ENCODE measurements at regions not wholly inside any gene's neighbourhood (a gene's known extent, or its start where the extent isn't known, plus 50 kb on each side); places are given as distances from the start of the nearest gene placed in this dataset.
A peak's percentile ranks its signal among the peaks of the same experiment; 100 is the strongest.

DNA sequence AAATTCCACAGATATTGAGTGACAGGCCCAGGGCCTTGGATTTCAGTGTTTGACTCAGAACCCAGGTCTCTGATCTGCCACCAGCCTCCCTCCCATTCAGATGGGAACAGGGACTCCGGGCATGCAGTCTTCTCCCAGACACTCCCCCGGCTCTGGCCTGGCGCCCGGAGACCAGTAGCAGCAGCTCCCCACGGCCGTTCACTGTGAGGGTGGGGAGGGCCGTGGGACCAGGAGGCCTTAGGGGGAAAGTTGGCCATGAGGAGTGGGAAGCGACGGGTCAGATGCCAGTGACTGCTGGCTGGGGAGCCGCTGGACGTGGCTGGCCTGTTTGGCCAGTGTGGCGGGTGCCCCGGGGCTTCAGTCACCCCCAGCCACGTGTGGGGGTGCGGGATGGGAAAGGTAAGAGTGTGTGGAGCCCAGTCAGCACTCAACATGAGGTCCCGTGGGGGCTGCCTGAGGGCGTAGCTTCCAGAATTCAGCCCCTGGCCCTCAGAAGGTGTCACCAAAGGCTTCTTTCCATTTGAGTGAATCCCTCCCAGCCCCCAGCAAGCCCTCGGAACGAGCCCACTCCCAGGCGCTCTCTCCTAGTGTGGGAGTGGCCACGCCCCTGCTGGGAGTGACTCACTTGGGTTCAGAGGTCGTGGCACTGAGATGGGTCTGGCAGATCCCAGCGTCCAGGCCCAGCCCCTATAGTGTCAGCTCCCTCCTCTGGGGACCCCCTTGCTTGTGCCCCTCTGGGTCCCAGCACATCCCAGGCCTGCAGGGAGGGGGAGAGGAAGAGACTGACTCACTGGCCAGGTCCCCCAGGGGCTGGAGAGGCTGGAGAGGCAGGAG, 309.4 kb downstream of the SEC14L1 start (continued):
- TF ChIP-seq ZNF214 (tag by site-specific recombination; IDR thresholded peaks at IDR 0.05; ENCODE audit: borderline replicate concordance): no peak
- no peak for TF ChIP-seq ZBTB20 (tag by site-specific recombination; IDR thresholded peaks at IDR 0.05)
- peak; percentile 75 for TF ChIP-seq ZNF600 (tag by site-specific recombination; IDR thresholded peaks at IDR 0.05)
- TF ChIP-seq PATZ1 (tag by site-specific recombination; IDR thresholded peaks at IDR 0.05): peak; percentile 58; the same call in 1 of the 2 replicates
- TF ChIP-seq KLF10 (tag by site-specific recombination; IDR thresholded peaks at IDR 0.05): peak; percentile 22; the same call in 1 of the 2 replicates
- TF ChIP-seq SP2 (tag by site-specific recombination; IDR thresholded peaks at IDR 0.05): no peak
- TF ChIP-seq ZIC2 (tag by site-specific recombination; IDR thresholded peaks at IDR 0.05): peak; percentile 53; the same call in 1 of the 2 replicates
- TF ChIP-seq ZNF610 (tag by site-specific recombination; IDR thresholded peaks at IDR 0.05; ENCODE audit: borderline replicate concordance): no peak
- 0 out of 2 replicates have a peak, but pooled peaks have one; percentile 40 for TF ChIP-seq KLF9 (tag by site-specific recombination; IDR thresholded peaks at IDR 0.05; ENCODE audit: low read depth)
- peak; percentile 75 for TF ChIP-seq GLIS2 (tag by site-specific recombination; IDR thresholded peaks at IDR 0.05)
- no peak for TF ChIP-seq GLI2 (tag by site-specific recombination; IDR thresholded peaks at IDR 0.05; ENCODE audit: borderline replicate concordance, low read depth)
- TF ChIP-seq INSM2 (tag by site-specific recombination; IDR thresholded peaks at IDR 0.05): no peak
- TF ChIP-seq ZNF2 (tag by site-specific recombination; IDR thresholded peaks at IDR 0.05): no peak
- TF ChIP-seq ZNF138 (tag by site-specific recombination; IDR thresholded peaks at IDR 0.05; ENCODE audit: borderline replicate concordance): no peak
- TF ChIP-seq ZNF76 (tag by site-specific recombination; IDR thresholded peaks at IDR 0.05; ENCODE audit: borderline replicate concordance, low read depth): no peak
- no peak for TF ChIP-seq ZNF266 (tag by site-specific recombination; IDR thresholded peaks at IDR 0.05; ENCODE audit: low read depth)
- TF ChIP-seq OSR2 (tag by site-specific recombination; IDR thresholded peaks at IDR 0.05): peak; percentile 82
- TF ChIP-seq ZFP41 (tag by site-specific recombination; IDR thresholded peaks at IDR 0.05; ENCODE audit: borderline replicate concordance): no peak
- no peak for TF ChIP-seq ZNF707 (tag by site-specific recombination; IDR thresholded peaks at IDR 0.05)
- TF ChIP-seq GLIS1 (tag by site-specific recombination; IDR thresholded peaks at IDR 0.05): peak; percentile 59
- no peak for TF ChIP-seq KLF7 (tag by site-specific recombination; IDR thresholded peaks at IDR 0.05; ENCODE audit: borderline replicate concordance)
- peak; percentile 44; the same call in 1 of the 2 replicates for TF ChIP-seq KLF1 (tag by site-specific recombination; IDR thresholded peaks at IDR 0.05)
- peak; percentile 64 for TF ChIP-seq ZNF341 (tag by site-specific recombination; IDR thresholded peaks at IDR 0.05; ENCODE audit: low read depth)
- no peak for TF ChIP-seq ZNF561 (tag by site-specific recombination; IDR thresholded peaks at IDR 0.05; ENCODE audit: borderline replicate concordance)
- TF ChIP-seq EGR2 (tag by site-specific recombination; IDR thresholded peaks at IDR 0.05; ENCODE audit: low read depth): peak; percentile 80
- no peak for TF ChIP-seq ZSCAN16 (tag by site-specific recombination; IDR thresholded peaks at IDR 0.05)
- no peak for TF ChIP-seq REPIN1 (tag by site-specific recombination; IDR thresholded peaks at IDR 0.05; ENCODE audit: low read depth)
- no peak for TF ChIP-seq ZNF624 (tag by site-specific recombination; IDR thresholded peaks at IDR 0.05)
- no peak for TF ChIP-seq ZNF426 (tag by site-specific recombination; IDR thresholded peaks at IDR 0.05)
- TF ChIP-seq ZNF121 (tag by site-specific recombination; IDR thresholded peaks at IDR 0.05): no peak
- no peak for TF ChIP-seq ZNF23 (tag by site-specific recombination; IDR thresholded peaks at IDR 0.05; ENCODE audit: borderline replicate concordance)
- no peak for TF ChIP-seq ZNF148 (tag by site-specific recombination; IDR thresholded peaks at IDR 0.05; ENCODE audit: borderline replicate concordance)
